ENCODE measurements at regions not wholly inside any gene's neighbourhood (a gene's known extent, or its start where the extent isn't known, plus 50 kb on each side); places are given as distances from the start of the nearest gene placed in this dataset.

DNA sequence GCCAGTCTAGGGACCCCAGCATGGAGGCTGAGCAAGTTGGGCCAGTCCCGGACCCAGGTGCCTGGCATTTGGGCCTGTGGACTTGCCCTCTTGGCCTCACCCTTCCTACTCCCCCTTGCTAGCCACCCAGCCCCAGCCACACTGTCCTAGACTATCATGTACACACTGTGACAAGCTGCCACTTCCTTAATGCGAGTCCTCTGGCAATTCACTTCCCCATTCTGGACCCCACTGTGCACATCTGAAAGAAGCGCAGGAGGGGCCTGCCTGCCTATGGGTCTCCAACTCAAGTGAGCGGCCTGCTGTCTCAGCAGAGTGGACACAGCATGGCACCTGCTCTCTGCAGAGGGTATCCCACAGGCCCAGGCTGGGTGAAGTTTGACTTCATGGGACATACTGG, 68.5 kb upstream of the LMO1 start:
- TF ChIP-seq SRSF1 (optimal IDR thresholded peaks at IDR 0.05; ENCODE audit: low read depth, low read length) (no peak), FOXJ3 (CRISPR knock-in tag; IDR thresholded peaks at IDR 0.05; ENCODE audit: borderline replicate concordance) (no peak), NFE2L2 (IDR thresholded peaks at IDR 0.05; ENCODE audit: low read length) (no peak), ELF1 (CRISPR knock-in tag; IDR thresholded peaks at IDR 0.05) (no peak), U2AF1 (optimal IDR thresholded peaks at IDR 0.05; ENCODE audit: low read depth, low read length) (no peak), HOXA7 (CRISPR knock-in tag; IDR thresholded peaks at IDR 0.05) (no peak), ZNF251 (CRISPR knock-in tag; IDR thresholded peaks at IDR 0.05) (no peak), IKZF1 (IDR thresholded peaks at IDR 0.05) (no peak)
- TF ChIP-seq, protein P1, sequence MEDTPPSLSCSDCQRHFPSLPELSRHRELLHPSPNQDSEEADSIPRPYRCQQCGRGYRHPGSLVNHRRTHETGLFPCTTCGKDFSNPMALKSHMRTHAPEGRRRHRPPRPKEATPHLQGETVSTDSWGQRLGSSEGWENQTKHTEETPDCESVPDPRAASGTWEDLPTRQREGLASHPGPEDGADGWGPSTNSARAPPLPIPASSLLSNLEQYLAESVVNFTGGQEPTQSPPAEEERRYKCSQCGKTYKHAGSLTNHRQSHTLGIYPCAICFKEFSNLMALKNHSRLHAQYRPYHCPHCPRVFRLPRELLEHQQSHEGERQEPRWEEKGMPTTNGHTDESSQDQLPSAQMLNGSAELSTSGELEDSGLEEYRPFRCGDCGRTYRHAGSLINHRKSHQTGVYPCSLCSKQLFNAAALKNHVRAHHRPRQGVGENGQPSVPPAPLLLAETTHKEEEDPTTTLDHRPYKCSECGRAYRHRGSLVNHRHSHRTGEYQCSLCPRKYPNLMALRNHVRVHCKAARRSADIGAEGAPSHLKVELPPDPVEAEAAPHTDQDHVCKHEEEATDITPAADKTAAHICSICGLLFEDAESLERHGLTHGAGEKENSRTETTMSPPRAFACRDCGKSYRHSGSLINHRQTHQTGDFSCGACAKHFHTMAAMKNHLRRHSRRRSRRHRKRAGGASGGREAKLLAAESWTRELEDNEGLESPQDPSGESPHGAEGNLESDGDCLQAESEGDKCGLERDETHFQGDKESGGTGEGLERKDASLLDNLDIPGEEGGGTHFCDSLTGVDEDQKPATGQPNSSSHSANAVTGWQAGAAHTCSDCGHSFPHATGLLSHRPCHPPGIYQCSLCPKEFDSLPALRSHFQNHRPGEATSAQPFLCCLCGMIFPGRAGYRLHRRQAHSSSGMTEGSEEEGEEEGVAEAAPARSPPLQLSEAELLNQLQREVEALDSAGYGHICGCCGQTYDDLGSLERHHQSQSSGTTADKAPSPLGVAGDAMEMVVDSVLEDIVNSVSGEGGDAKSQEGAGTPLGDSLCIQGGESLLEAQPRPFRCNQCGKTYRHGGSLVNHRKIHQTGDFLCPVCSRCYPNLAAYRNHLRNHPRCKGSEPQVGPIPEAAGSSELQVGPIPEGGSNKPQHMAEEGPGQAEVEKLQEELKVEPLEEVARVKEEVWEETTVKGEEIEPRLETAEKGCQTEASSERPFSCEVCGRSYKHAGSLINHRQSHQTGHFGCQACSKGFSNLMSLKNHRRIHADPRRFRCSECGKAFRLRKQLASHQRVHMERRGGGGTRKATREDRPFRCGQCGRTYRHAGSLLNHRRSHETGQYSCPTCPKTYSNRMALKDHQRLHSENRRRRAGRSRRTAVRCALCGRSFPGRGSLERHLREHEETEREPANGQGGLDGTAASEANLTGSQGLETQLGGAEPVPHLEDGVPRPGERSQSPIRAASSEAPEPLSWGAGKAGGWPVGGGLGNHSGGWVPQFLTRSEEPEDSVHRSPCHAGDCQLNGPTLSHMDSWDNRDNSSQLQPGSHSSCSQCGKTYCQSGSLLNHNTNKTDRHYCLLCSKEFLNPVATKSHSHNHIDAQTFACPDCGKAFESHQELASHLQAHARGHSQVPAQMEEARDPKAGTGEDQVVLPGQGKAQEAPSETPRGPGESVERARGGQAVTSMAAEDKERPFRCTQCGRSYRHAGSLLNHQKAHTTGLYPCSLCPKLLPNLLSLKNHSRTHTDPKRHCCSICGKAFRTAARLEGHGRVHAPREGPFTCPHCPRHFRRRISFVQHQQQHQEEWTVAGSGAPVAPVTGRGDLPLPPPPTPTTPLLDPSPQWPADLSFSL (CRISPR knock-in tag; IDR thresholded peaks at IDR 0.05): no peak
- TF ChIP-seq, protein P2, sequence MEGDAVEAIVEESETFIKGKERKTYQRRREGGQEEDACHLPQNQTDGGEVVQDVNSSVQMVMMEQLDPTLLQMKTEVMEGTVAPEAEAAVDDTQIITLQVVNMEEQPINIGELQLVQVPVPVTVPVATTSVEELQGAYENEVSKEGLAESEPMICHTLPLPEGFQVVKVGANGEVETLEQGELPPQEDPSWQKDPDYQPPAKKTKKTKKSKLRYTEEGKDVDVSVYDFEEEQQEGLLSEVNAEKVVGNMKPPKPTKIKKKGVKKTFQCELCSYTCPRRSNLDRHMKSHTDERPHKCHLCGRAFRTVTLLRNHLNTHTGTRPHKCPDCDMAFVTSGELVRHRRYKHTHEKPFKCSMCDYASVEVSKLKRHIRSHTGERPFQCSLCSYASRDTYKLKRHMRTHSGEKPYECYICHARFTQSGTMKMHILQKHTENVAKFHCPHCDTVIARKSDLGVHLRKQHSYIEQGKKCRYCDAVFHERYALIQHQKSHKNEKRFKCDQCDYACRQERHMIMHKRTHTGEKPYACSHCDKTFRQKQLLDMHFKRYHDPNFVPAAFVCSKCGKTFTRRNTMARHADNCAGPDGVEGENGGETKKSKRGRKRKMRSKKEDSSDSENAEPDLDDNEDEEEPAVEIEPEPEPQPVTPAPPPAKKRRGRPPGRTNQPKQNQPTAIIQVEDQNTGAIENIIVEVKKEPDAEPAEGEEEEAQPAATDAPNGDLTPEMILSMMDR (CRISPR knock-in tag; IDR thresholded peaks at IDR 0.05): no peak

All from HepG2 (cell line).